Muscle of back (tissue), 3 donors: ENCODE measurements at regions not wholly inside any gene's neighbourhood (a gene's known extent, or its start where the extent isn't known, plus 50 kb on each side); places are given as distances from the start of the nearest gene placed in this dataset.
A peak's percentile ranks its signal among the peaks of the same experiment; 100 is the strongest.

ENCODE experiments used
- DNase-seq, 3 donors: peaks; one replicate each; pipeline versions ENCODE4 v3.0.0 to v3.0.0-alpha.2; 2013

- no peak for DNase-seq
These were observed 379.9 kb upstream of the IRX4 start for GRCh38 chr5:2262620-2263019.

GRCh38 chr5:2261004-2261703, 378.4 kb upstream of the IRX4 start:
- no peak for DNase-seq

GRCh38 chr5:2260211-2261003, 377.7 kb upstream of the IRX4 start:
- DNase-seq = no peak

- DNase-seq = no peak
These were observed 376.9 kb upstream of the IRX4 start for GRCh38 chr5:2259494-2260107.

GRCh38 chr5:2258861-2259260, 376.1 kb upstream of the IRX4 start:
- DNase-seq = no peak

GRCh38 chr5:2257326-2258244, 374.9 kb upstream of the IRX4 start:
- DNase-seq = no peak

GRCh38 chr5:2256691-2257280, 374.1 kb upstream of the IRX4 start:
- DNase-seq = peak; percentile 36 to 62 (median 54)

GRCh38 chr5:2255915-2256690, 373.4 kb upstream of the IRX4 start:
- no peak for DNase-seq

- DNase-seq = no peak
These were observed 372.4 kb upstream of the IRX4 start for GRCh38 chr5:2254880-2255750.

GRCh38 chr5:2254406-2254805, 371.7 kb upstream of the IRX4 start:
- no peak for DNase-seq

GRCh38 chr5:2253040-2253975, 370.6 kb upstream of the IRX4 start:
- DNase-seq = no peak

GRCh38 chr5:2251751-2252150, 369.0 kb upstream of the IRX4 start:
- no peak for DNase-seq

GRCh38 chr5:2251298-2251697, 368.6 kb upstream of the IRX4 start:
- no peak for DNase-seq

GRCh38 chr5:2250365-2250950, 367.7 kb upstream of the IRX4 start:
- DNase-seq = no peak

GRCh38 chr5:2249442-2249841, 366.7 kb upstream of the IRX4 start:
- no peak for DNase-seq

- no peak for DNase-seq
These were observed 366.3 kb upstream of the IRX4 start for GRCh38 chr5:2249026-2249425.

- no peak for DNase-seq
These were observed 359.8 kb upstream of the IRX4 start for GRCh38 chr5:2242539-2242938.

- DNase-seq = no peak
These were observed 359.1 kb upstream of the IRX4 start for GRCh38 chr5:2241842-2242241.
